Body of pancreas (tissue), 4 donors: ENCODE measurements at regions not wholly inside any gene's neighbourhood (a gene's known extent, or its start where the extent isn't known, plus 50 kb on each side); places are given as distances from the start of the nearest gene placed in this dataset.

Experiments
- ATAC-seq: fragments of 150-250 bp; one replicate; pipeline ENCODE4 v1.9.1; 2016
- DNase-seq, 4 donors: peaks; one replicate each; pipeline ENCODE4 v3.0.0-alpha.2; 2019
- H3K27ac ChIP-seq, 4 donors: fragments of 200-600 bp; sonication (generic); 1 replicate in 3 of 4; 2 replicates in 1 of 4; pipeline versions ENCODE4 v1.5.1 to v1.6.1; 2016 to 2019; ENCODE audit warnings: mild to moderate bottlenecking in 1 of 4, mixed read lengths in 1 of 4, moderate library complexity in 1 of 4
- H3K27me3 ChIP-seq, 2 donors: fragments of 200-600 bp; sonication (generic); one replicate each; pipeline ENCODE4 v1.6.0; 2016; ENCODE audit warnings: mild to moderate bottlenecking in 1 of 2
- H3K36me3 ChIP-seq, 2 donors: fragments of 200-600 bp; sonication (generic); replicated peaks in 1 of 2; 2 replicates each; pipeline ENCODE4 v1.5.1; 2016; ENCODE audit warnings: low read depth in 2 of 2; ENCODE audit not compliant: insufficient read depth in 1 of 2
- H3K4me1 ChIP-seq: fragments of 200-600 bp; sonication (generic); one replicate; pipeline ENCODE4 v1.6.0; 2016
- H3K4me3 ChIP-seq, 2 donors: fragments of 200-600 bp; sonication (generic); 1 replicate in 1 of 2; 2 replicates in 1 of 2; pipeline ENCODE4 v1.5.1; 2016 to 2019
- H3K9me3 ChIP-seq, 3 donors: fragments of 200-600 bp; sonication (generic); 1 replicate in 2 of 3; 2 replicates in 1 of 3; pipeline ENCODE4 v1.5.1; 2016
- CTCF ChIP-seq, 7 experiments: fragments of 450-650 bp in 4 of 7; fragments of 200-600 bp in 3 of 7; sonication (generic) in 3 of 7; IDR thresholded peaks; one replicate each; pipeline ENCODE4 v1.5.1; 2016 to 2019; ENCODE audit warnings: antibody characterized with exemption in 7 of 7
- POLR2A ChIP-seq, 3 donors: fragments of 450-650 bp; IDR thresholded peaks; one replicate each; pipeline ENCODE4 v1.6.1; 2016; ENCODE audit warnings: antibody characterized with exemption in 3 of 3, mild to moderate bottlenecking in 2 of 3
- WGBS, 2 donors: methylation state at CpG; one replicate each; pipeline ENCODE4 v1.1.5; 2017; 5-methylcytosine and 5-hydroxymethylcytosine counted together
- intact Hi-C: fragments of 100-400 bp; cut with DNase I; formaldehyde crosslinking; loops from one replicate; pipeline ENCODE4 v1.15.1; 2023

DNA sequence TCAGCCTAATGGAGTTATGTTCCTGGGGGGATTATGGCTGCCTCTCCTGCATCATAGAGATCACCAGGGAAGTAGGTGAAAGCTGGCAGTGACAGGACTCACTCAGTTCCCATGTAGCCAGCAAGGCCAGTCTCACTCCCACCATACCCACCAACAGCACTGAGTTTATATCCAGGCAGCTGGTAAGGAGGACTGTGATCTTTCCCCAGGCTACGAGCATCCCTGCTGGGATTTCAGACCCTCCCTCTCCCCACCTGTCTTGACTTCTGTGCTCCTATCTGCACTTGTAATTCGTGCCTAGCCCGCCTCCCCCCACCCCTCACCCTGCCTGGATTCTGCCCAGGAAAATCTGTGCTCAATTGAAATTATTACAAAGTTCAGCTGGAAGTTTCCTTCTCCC lies 499.1 kb upstream of the NUDT12 start:
- no peak for TF ChIP-seq POLR2A (IDR thresholded peaks at IDR 0.05)
- TF ChIP-seq CTCF (IDR thresholded peaks at IDR 0.05): no peak

DNA sequence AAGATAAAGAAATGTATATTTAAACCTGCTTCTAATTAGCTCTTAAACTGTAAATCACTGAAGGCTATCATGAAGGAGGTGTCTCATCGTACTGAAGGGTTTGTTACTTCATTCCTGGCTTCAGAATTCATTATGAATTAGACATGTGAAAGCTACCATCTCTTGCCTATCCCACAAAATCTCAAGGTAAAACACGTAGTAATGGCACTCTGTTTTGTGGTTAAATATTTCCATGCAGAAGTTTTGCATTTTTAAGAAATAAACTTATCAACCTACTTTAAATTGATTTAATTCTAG lies 490.7 kb upstream of the NUDT12 start:
- 14 to 20% methylated on average over 2 of the region's 2 CpGs for WGBS, 2 donors
- TF ChIP-seq POLR2A (IDR thresholded peaks at IDR 0.05) (no peak), CTCF (IDR thresholded peaks at IDR 0.05) (no peak)
- H3K36me3 ChIP-seq: no peaks in the 10 kb centered on the region
- ATAC-seq: no peak
- H3K27me3 ChIP-seq: no peaks in the 10 kb centered on the region
- H3K4me1 ChIP-seq: no peaks in the 10 kb centered on the region
- no peak for DNase-seq
- H3K9me3 ChIP-seq: no peaks in the 10 kb centered on the region
- H3K4me3 ChIP-seq: no peak overlapping the region
- intact Hi-C loops: no loop called here
- H3K27ac ChIP-seq: no peak overlapping the region

More for the DNA sequence above, 499.1 kb upstream of the NUDT12 start:
- no peak overlapping the region for H3K27ac ChIP-seq
- no peak for DNase-seq
- no peaks in the 10 kb centered on the region for H3K4me1 ChIP-seq
- no peaks in the 10 kb centered on the region for H3K9me3 ChIP-seq
- no peaks in the 10 kb centered on the region for H3K36me3 ChIP-seq
- no peak for ATAC-seq
- intact Hi-C loops: no loop called here
- WGBS, 2 donors: 63 to 67% methylated on average over 3 of the region's 3 CpGs
- H3K4me3 ChIP-seq: no peak overlapping the region
- H3K27me3 ChIP-seq: no peaks in the 10 kb centered on the region

GRCh38 chr5:104052558-104053352 lies 490.2 kb upstream of the NUDT12 start:
- DNase-seq (no peak), ATAC-seq (no peak)
- Histone ChIP-seq H3K36me3 (no peaks in the 10 kb centered on the region), H3K4me3 (no peak overlapping the region), H3K9me3 (no peaks in the 10 kb centered on the region), H3K27me3 (no peaks in the 10 kb centered on the region), H3K27ac (no peak overlapping the region), H3K4me1 (no peaks in the 10 kb centered on the region)
- WGBS, 2 donors: 79 to 82% methylated on average over 7 of the region's 7 CpGs
- intact Hi-C loops: no loop called here
- TF ChIP-seq POLR2A (IDR thresholded peaks at IDR 0.05) (no peak), CTCF (IDR thresholded peaks at IDR 0.05) (no peak)

- TF ChIP-seq POLR2A (IDR thresholded peaks at IDR 0.05) (no peak), CTCF (IDR thresholded peaks at IDR 0.05) (no peak)
- DNase-seq (no peak), ATAC-seq (no peak)
- no peaks in the 10 kb centered on the region for H3K27me3 ChIP-seq
- intact Hi-C loops: no loop called here
- no peaks in the 10 kb centered on the region for H3K36me3 ChIP-seq
- no peaks in the 10 kb centered on the region for H3K4me1 ChIP-seq
- H3K4me3 ChIP-seq: no peak overlapping the region
- H3K27ac ChIP-seq: no peak overlapping the region
- H3K9me3 ChIP-seq: no peaks in the 10 kb centered on the region
These were observed 487.8 kb upstream of the NUDT12 start for GRCh38 chr5:104050436-104050835.

DNA sequence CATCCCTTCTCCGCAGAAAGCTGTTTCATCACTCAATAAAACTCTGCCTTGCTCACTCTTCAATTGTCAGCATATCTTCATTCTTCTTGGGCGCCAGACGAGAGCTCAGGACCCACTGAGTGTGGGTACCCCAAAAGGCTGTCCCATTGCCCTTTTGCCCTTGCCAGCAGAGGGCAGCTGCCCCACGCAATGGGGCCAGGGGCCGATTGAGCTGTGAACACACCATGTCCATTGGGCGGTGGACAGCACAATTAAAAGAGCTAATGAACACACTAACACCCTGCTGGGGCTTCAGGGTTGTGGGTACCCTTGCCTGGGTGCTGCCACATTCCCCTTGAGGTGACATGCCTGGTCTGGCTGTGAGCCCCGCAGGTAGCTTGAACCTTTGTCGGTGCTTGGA lies 487.2 kb upstream of the NUDT12 start:
- no peak for ATAC-seq
- no peaks in the 10 kb centered on the region for H3K9me3 ChIP-seq
- H3K36me3 ChIP-seq: no peaks in the 10 kb centered on the region
- no peaks in the 10 kb centered on the region for H3K4me1 ChIP-seq
- H3K27ac ChIP-seq: no peak overlapping the region
- H3K4me3 ChIP-seq: no peak overlapping the region
- WGBS, 2 donors: 83 to 91% methylated on average over 7 to 8 of the region's 8 CpGs
- DNase-seq: no peak
- no peak for TF ChIP-seq CTCF (IDR thresholded peaks at IDR 0.05)
- TF ChIP-seq POLR2A (IDR thresholded peaks at IDR 0.05): no peak
- intact Hi-C loops: no loop called here
- H3K27me3 ChIP-seq: no peaks in the 10 kb centered on the region
